Glutamatergic neuron (in vitro differentiated cells): ENCODE measurements at regions not wholly inside any gene's neighbourhood (a gene's known extent, or its start where the extent isn't known, plus 50 kb on each side); places are given as distances from the start of the nearest gene placed in this dataset.
"Not testable (repeated sequence)": the region's sequence is repeated elsewhere in the genome, so short reads cannot be mapped to it uniquely, and the experiment has no call there.

Source experiments
- DNase-seq: peaks from one replicate; pipeline ENCODE4 v3.0.0; 2022
- H3K27ac Mint-ChIP-seq: one replicate; pipeline ENCODE4 v1.8.0; 2020; ENCODE audit warnings: mild to moderate bottlenecking, mixed read lengths, inconsistent platforms; ENCODE audit not compliant: unreplicated experiment
- H3K27me3 Mint-ChIP-seq: one replicate; pipeline ENCODE4 v1.8.0; 2020; ENCODE audit warnings: mild to moderate bottlenecking, moderate library complexity, mixed read lengths, inconsistent platforms; ENCODE audit not compliant: unreplicated experiment
- H3K36me3 Mint-ChIP-seq: one replicate; pipeline ENCODE4 v1.8.0; 2020; ENCODE audit warnings: mild to moderate bottlenecking, mixed read lengths, inconsistent platforms; ENCODE audit not compliant: unreplicated experiment
- H3K4me1 Mint-ChIP-seq: one replicate; pipeline ENCODE4 v1.8.0; 2020; ENCODE audit warnings: mild to moderate bottlenecking, low read depth, mixed read lengths, inconsistent platforms; ENCODE audit not compliant: unreplicated experiment
- H3K4me3 Mint-ChIP-seq: one replicate; pipeline ENCODE4 v1.8.0; 2020; ENCODE audit warnings: mild to moderate bottlenecking, mixed read lengths, inconsistent platforms; ENCODE audit not compliant: unreplicated experiment
- H3K9me3 Mint-ChIP-seq: one replicate; pipeline ENCODE4 v1.8.0; 2020; ENCODE audit warnings: mild to moderate bottlenecking, moderate library complexity, mixed read lengths, inconsistent platforms; ENCODE audit not compliant: unreplicated experiment
- TF ChIP-seq, protein P1 (sequence below): fragments of 200-600 bp; sonication (generic); IDR thresholded peaks from one replicate; pipeline ENCODE4 v1.5.0; 2021; ENCODE audit not compliant: partially characterized antibody, unreplicated experiment

DNA sequence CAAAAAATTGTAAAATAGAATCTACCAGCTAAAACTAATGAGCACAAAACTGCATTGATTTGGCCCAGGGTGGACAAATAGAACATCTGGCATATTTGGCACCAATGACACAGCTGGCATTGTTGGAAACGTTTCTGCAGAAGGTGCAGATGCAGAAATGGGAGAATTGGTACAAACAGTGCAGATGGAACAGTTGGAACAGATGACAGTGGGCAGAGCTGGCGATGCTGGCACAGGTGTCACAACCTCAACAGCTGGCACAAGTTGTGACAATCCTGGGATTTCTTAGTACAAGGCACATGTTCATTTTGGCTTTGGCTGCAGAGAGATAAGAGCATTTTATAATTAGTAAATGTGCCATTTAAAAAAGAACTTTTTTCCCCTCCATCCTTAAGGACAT is 91.1 kb upstream of the ZBTB18 start:
- DNase-seq: no peak
- Mint-ChIP-seq H3K36me3 (no peaks in the 10 kb centered on the region), H3K27ac (peak overlapping the region; percentile 81), H3K4me1 (peaks cover 32% of the 10 kb centered on the region), H3K9me3 (peaks cover 7% of the 10 kb centered on the region), H3K27me3 (peaks cover 5% of the 10 kb centered on the region), H3K4me3 (peak overlapping the region; percentile 39)
- TF ChIP-seq, protein P1, sequence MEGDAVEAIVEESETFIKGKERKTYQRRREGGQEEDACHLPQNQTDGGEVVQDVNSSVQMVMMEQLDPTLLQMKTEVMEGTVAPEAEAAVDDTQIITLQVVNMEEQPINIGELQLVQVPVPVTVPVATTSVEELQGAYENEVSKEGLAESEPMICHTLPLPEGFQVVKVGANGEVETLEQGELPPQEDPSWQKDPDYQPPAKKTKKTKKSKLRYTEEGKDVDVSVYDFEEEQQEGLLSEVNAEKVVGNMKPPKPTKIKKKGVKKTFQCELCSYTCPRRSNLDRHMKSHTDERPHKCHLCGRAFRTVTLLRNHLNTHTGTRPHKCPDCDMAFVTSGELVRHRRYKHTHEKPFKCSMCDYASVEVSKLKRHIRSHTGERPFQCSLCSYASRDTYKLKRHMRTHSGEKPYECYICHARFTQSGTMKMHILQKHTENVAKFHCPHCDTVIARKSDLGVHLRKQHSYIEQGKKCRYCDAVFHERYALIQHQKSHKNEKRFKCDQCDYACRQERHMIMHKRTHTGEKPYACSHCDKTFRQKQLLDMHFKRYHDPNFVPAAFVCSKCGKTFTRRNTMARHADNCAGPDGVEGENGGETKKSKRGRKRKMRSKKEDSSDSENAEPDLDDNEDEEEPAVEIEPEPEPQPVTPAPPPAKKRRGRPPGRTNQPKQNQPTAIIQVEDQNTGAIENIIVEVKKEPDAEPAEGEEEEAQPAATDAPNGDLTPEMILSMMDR: no peak

- no peak overlapping the region for H3K4me3 Mint-ChIP-seq
- peaks cover 6% of the 10 kb centered on the region for H3K27me3 Mint-ChIP-seq
- H3K36me3 Mint-ChIP-seq: no peaks in the 10 kb centered on the region
- TF ChIP-seq, protein P1: no peak
- H3K9me3 Mint-ChIP-seq: peaks cover 7% of the 10 kb centered on the region
- DNase-seq: no peak
- H3K27ac Mint-ChIP-seq: no peak overlapping the region
- peaks cover 24% of the 10 kb centered on the region for H3K4me1 Mint-ChIP-seq
These were observed 93.9 kb upstream of the ZBTB18 start for GRCh38 chr1:243957141-243957540.

DNA sequence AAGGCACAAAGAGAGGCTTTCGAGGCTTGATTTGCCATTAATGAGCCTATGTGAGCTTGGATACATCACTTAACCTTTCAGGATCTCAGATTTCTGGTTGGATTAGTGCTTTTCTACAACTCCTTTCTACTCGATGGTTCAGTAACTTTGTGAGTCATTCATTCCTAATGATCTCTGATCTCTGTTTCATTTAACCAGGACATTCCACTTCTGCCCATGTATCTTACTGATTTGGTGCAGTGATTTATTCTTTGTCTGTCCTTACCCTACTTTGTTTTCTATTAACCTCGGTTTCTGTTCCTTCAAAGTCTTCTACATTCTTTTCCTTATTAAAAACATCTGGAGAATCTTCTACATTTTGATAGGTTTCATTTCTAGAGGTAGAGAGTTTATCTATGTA is 94.6 kb upstream of the ZBTB18 start:
- Mint-ChIP-seq H3K4me1 (peaks cover 24% of the 10 kb centered on the region), H3K27ac (no peak overlapping the region), H3K27me3 (peaks cover 7% of the 10 kb centered on the region), H3K4me3 (no peak overlapping the region), H3K9me3 (peaks cover 7% of the 10 kb centered on the region), H3K36me3 (no peaks in the 10 kb centered on the region)
- TF ChIP-seq, protein P1: no peak
- DNase-seq: no peak

DNA sequence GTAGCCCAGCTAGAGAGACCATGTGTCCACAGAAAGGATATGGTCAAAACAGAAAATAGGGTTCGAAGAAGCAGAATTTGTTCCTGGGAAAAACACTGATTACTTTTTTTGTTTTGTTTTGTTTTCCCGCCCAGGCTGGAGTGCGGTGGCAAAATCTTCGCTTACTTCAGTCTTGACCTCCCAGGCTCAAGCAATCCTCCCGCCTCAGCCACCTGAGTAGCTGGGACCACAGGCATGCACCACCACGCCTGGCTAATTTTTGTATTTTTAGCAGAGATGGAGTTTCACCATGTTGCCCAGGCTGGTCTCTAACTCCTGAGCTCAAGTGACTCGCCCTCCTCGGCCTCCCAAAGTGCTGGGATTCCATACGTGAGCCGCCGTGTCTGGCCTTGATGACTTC is 99.9 kb upstream of the ZBTB18 start:
- not testable (repeated sequence) for H3K4me1 Mint-ChIP-seq, H3K27ac Mint-ChIP-seq, DNase-seq, H3K36me3 Mint-ChIP-seq, H3K4me3 Mint-ChIP-seq, H3K9me3 Mint-ChIP-seq, H3K27me3 Mint-ChIP-seq

DNA sequence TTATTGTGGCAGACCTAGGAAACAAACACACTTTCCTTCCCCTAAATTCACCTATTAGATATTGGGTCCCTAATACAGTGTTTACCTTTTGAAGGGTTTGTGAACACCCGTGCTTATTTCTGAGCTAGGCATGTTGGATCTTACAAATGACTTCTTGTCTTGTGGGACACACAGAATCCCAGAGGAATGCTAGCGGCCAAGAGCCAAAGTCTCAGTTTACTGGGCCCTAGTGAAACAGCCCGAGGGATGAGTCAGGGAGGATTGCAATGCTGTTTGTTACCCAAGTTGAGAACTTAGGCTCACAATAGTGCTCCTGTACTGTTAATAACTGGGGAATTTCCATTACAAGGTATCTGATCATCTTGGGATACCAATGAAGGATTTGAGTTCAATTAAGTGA is 100.1 kb upstream of the AKT3 start:
- Mint-ChIP-seq H3K36me3 (no peaks in the 10 kb centered on the region), H3K4me3 (no peak overlapping the region), H3K27ac (no peak overlapping the region), H3K27me3 (peaks cover 1% of the 10 kb centered on the region), H3K9me3 (no peaks in the 10 kb centered on the region), H3K4me1 (peaks cover 8% of the 10 kb centered on the region)
- DNase-seq: no peak
- TF ChIP-seq, protein P1: no peak

DNA sequence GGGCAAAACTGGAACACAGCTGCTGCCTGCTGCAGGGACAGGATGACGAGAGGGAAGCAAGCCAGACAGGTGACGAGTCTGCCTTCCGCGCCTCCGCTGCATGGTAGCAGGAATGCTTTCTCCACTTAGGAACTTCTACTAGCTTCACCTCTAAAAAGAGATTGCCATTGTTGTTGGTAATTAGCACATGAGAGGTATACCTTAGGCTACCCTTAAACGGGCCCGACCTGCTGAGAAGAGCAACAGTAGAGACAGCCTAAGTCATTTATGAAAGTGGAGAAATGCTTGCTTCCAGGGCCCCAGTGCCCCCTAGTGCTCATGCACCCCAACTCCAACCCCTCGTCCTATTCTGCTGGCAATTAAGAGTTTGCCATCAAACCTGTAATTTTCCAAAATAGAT is 96.9 kb upstream of the AKT3 start:
- Mint-ChIP-seq H3K27ac (peak overlapping the region; percentile 18), H3K9me3 (peaks cover 9% of the 10 kb centered on the region), H3K4me3 (no peak overlapping the region), H3K4me1 (peaks cover 15% of the 10 kb centered on the region), H3K36me3 (no peaks in the 10 kb centered on the region), H3K27me3 (no peaks in the 10 kb centered on the region)
- TF ChIP-seq, protein P1: peak; percentile 35
- DNase-seq: peak; percentile 35
